CD4-positive, alpha-beta memory T cell (primary cell): ENCODE measurements at regions not wholly inside any gene's neighbourhood (a gene's known extent, or its start where the extent isn't known, plus 50 kb on each side); places are given as distances from the start of the nearest gene placed in this dataset.

Experiments
- CTCF ChIA-PET: fragments of 350-600 bp; sonication (Branson Sonifier 250); formaldehyde crosslinking; loops from one replicate; lab custom pipeline; 2021; ENCODE audit warnings: inconsistent platforms; ENCODE audit not compliant: partially characterized antibody; lab: Charles Lee
- POLR2A ChIA-PET: fragments of 350-600 bp; sonication (Branson Sonifier 250); formaldehyde crosslinking; loops from one replicate; lab custom pipeline; 2021; ENCODE audit not compliant: partially characterized antibody; lab: Charles Lee
- DNase-seq, 5 donors: peaks; one replicate each; pipeline versions ENCODE4 v3.0.0 to v3.0.0-alpha.2; 2020 to 2022; ENCODE audit warnings: mixed read lengths in 1 of 5
- H3K27ac ChIP-seq: one replicate; pipeline ENCODE4 v1.7.0; 2013; ENCODE audit warnings: low read depth, low read length
- H3K27me3 ChIP-seq: 2 replicates; pipeline ENCODE4 v1.7.0; 2013; ENCODE audit warnings: mild to moderate bottlenecking, low read length, moderate library complexity; ENCODE audit not compliant: insufficient read depth
- H3K36me3 ChIP-seq: 2 replicates; pipeline ENCODE4 v1.7.0; 2013; ENCODE audit warnings: mild to moderate bottlenecking, low read length, moderate library complexity; ENCODE audit not compliant: insufficient read depth
- H3K4me1 ChIP-seq: 2 replicates; pipeline ENCODE4 v1.7.0; 2013; ENCODE audit warnings: mild to moderate bottlenecking, low read length, moderate library complexity; ENCODE audit not compliant: insufficient read depth
- H3K4me3 ChIP-seq, 2 donors: one replicate each; pipeline ENCODE4 v1.7.0; 2013; ENCODE audit warnings: low read length in 2 of 2, mild to moderate bottlenecking in 1 of 2
- H3K9me3 ChIP-seq, 2 donors: one replicate each; pipeline ENCODE4 v1.7.0; 2013; ENCODE audit warnings: low read length in 2 of 2, control low read depth in 1 of 2; ENCODE audit not compliant: control insufficient read depth in 1 of 2
- H3K27ac Mint-ChIP-seq, 7 donors: one replicate each; pipeline ENCODE4 v1.8.0; 2020 to 2021; ENCODE audit warnings: mixed read lengths in 7 of 7, mild to moderate bottlenecking in 6 of 7, inconsistent platforms in 3 of 7, moderate library complexity in 3 of 7
- H3K27me3 Mint-ChIP-seq, 2 donors: one replicate each; pipeline ENCODE4 v1.8.0; 2020 to 2021; ENCODE audit warnings: mixed read lengths in 2 of 2
- H3K36me3 Mint-ChIP-seq, 2 donors: one replicate each; pipeline ENCODE4 v1.8.0; 2020 to 2021; ENCODE audit warnings: mixed read lengths in 2 of 2, inconsistent platforms in 1 of 2, mild to moderate bottlenecking in 1 of 2
- H3K4me1 Mint-ChIP-seq, 4 donors: one replicate each; pipeline ENCODE4 v1.8.0; 2020 to 2021; ENCODE audit warnings: mixed read lengths in 4 of 4, mild to moderate bottlenecking in 1 of 4
- H3K4me3 Mint-ChIP-seq, 8 donors: one replicate each; pipeline ENCODE4 v1.8.0; 2020 to 2021; ENCODE audit warnings: mixed read lengths in 8 of 8, mild to moderate bottlenecking in 7 of 8, moderate library complexity in 6 of 8, inconsistent platforms in 3 of 8
- H3K9me3 Mint-ChIP-seq, 8 donors: one replicate each; pipeline ENCODE4 v1.8.0; 2020 to 2021; ENCODE audit warnings: mixed read lengths in 8 of 8, mild to moderate bottlenecking in 5 of 8, inconsistent platforms in 3 of 8, moderate library complexity in 1 of 8
- intact Hi-C: fragments of 100-400 bp; cut with micrococcal nuclease; formaldehyde crosslinking; loops from one replicate; pipeline ENCODE4 v1.15.1; 2023

- ChIA-PET CTCF (no interaction called here), POLR2A (no interaction called here)
- Histone ChIP-seq H3K4me1 (no peaks in the 10 kb centered on the region), H3K4me3 (no peak overlapping the region), H3K27ac (no peak overlapping the region), H3K9me3 (no peaks in the 10 kb centered on the region), H3K27me3 (no peaks in the 10 kb centered on the region), H3K36me3 (no peaks in the 10 kb centered on the region)
- no peaks in the 10 kb centered on the region for H3K4me1 Mint-ChIP-seq
- no peaks in the 10 kb centered on the region for H3K36me3 Mint-ChIP-seq
- H3K27ac Mint-ChIP-seq, result no peak overlapping the region
- no peak for DNase-seq
- intact Hi-C loops, result no loop called here
- H3K4me3 Mint-ChIP-seq, result no peak overlapping the region
- H3K9me3 Mint-ChIP-seq, result no peaks in the 10 kb centered on the region
- H3K27me3 Mint-ChIP-seq, result peaks cover 11 to 15% of the 10 kb centered on the region in 2 donors
Observed at GRCh38 chr20:63132131-63132714, 83.7 kb downstream of the YTHDF1 start.

GRCh38 chr20:63130658-63131577 lies 85.0 kb downstream of the YTHDF1 start:
- no peaks in the 10 kb centered on the region for H3K36me3 Mint-ChIP-seq
- Histone ChIP-seq H3K4me1 (no peaks in the 10 kb centered on the region), H3K27me3 (no peaks in the 10 kb centered on the region), H3K27ac (no peak overlapping the region), H3K36me3 (no peaks in the 10 kb centered on the region), H3K9me3 (no peaks in the 10 kb centered on the region), H3K4me3 (no peak overlapping the region)
- peaks cover 14 to 15% of the 10 kb centered on the region in 2 donors for H3K27me3 Mint-ChIP-seq
- no peak overlapping the region for H3K4me3 Mint-ChIP-seq
- no peaks in the 10 kb centered on the region for H3K9me3 Mint-ChIP-seq
- intact Hi-C loops, result no loop called here
- H3K27ac Mint-ChIP-seq, result no peak overlapping the region
- no peaks in the 10 kb centered on the region for H3K4me1 Mint-ChIP-seq
- CTCF ChIA-PET, result no interaction called here
- no peak for DNase-seq
- POLR2A ChIA-PET, result no interaction called here

GRCh38 chr20:63129991-63130657 lies 85.8 kb downstream of the YTHDF1 start:
- H3K4me1 Mint-ChIP-seq, result no peaks in the 10 kb centered on the region

GRCh38 chr20:63129376-63129965 lies 86.5 kb downstream of the YTHDF1 start:
- Mint-ChIP-seq H3K36me3 (no peaks in the 10 kb centered on the region), H3K4me3 (no peak overlapping the region), H3K9me3 (no peaks in the 10 kb centered on the region), H3K27me3 (peaks cover 18 to 22% of the 10 kb centered on the region in 2 donors), H3K27ac (no peak overlapping the region), H3K4me1 (no peaks in the 10 kb centered on the region)
- intact Hi-C loops, result no loop called here
- no peak for DNase-seq
- POLR2A ChIA-PET, result no interaction called here
- Histone ChIP-seq H3K36me3 (no peaks in the 10 kb centered on the region), H3K4me1 (no peaks in the 10 kb centered on the region), H3K27me3 (no peaks in the 10 kb centered on the region), H3K4me3 (no peak overlapping the region), H3K27ac (no peak overlapping the region), H3K9me3 (no peaks in the 10 kb centered on the region)
- CTCF ChIA-PET, result no interaction called here

More at GRCh38 chr20:63129991-63130657, 85.8 kb downstream of the YTHDF1 start:
- CTCF ChIA-PET, result no interaction called here
- peaks cover 18 to 20% of the 10 kb centered on the region in 2 donors for H3K27me3 Mint-ChIP-seq
- no peaks in the 10 kb centered on the region for H3K9me3 ChIP-seq
- DNase-seq, result no peak
- H3K4me3 Mint-ChIP-seq, result no peak overlapping the region
- H3K27ac ChIP-seq, result no peak overlapping the region
- H3K4me3 ChIP-seq, result no peak overlapping the region
- no peaks in the 10 kb centered on the region for H3K36me3 ChIP-seq
- POLR2A ChIA-PET, result no interaction called here
- H3K27me3 ChIP-seq, result no peaks in the 10 kb centered on the region
- no peaks in the 10 kb centered on the region for H3K36me3 Mint-ChIP-seq
- intact Hi-C loops, result no loop called here
- H3K27ac Mint-ChIP-seq, result no peak overlapping the region
- no peaks in the 10 kb centered on the region for H3K9me3 Mint-ChIP-seq
- H3K4me1 ChIP-seq, result no peaks in the 10 kb centered on the region

- Histone ChIP-seq H3K27ac (no peak overlapping the region), H3K9me3 (no peaks in the 10 kb centered on the region), H3K27me3 (no peaks in the 10 kb centered on the region), H3K36me3 (no peaks in the 10 kb centered on the region), H3K4me3 (no peak overlapping the region), H3K4me1 (no peaks in the 10 kb centered on the region)
- DNase-seq, result no peak
- Mint-ChIP-seq H3K27me3 (peaks cover 18 to 22% of the 10 kb centered on the region in 2 donors), H3K27ac (no peak overlapping the region), H3K4me1 (no peaks in the 10 kb centered on the region), H3K9me3 (no peaks in the 10 kb centered on the region), H3K36me3 (no peaks in the 10 kb centered on the region), H3K4me3 (no peak overlapping the region)
- ChIA-PET CTCF (no interaction called here), POLR2A (no interaction called here)
- intact Hi-C loops, result no loop called here
Observed at GRCh38 chr20:63128956-63129355, 87.0 kb downstream of the YTHDF1 start.

- no peak overlapping the region for H3K27ac Mint-ChIP-seq
- H3K9me3 Mint-ChIP-seq, result no peaks in the 10 kb centered on the region
- CTCF ChIA-PET, result no interaction called here
- no peak for DNase-seq
- H3K4me1 ChIP-seq, result no peaks in the 10 kb centered on the region
- H3K4me3 ChIP-seq, result no peak overlapping the region
- H3K4me1 Mint-ChIP-seq, result no peaks in the 10 kb centered on the region
- H3K27me3 Mint-ChIP-seq, result peaks cover 17 to 22% of the 10 kb centered on the region in 2 donors
- H3K27ac ChIP-seq, result no peak overlapping the region
- intact Hi-C loops, result no loop called here
- H3K36me3 Mint-ChIP-seq, result no peaks in the 10 kb centered on the region
- POLR2A ChIA-PET, result no interaction called here
- H3K36me3 ChIP-seq, result no peaks in the 10 kb centered on the region
- no peak overlapping the region for H3K4me3 Mint-ChIP-seq
- H3K27me3 ChIP-seq, result no peaks in the 10 kb centered on the region
- no peaks in the 10 kb centered on the region for H3K9me3 ChIP-seq
Observed at GRCh38 chr20:63128367-63128766, 87.6 kb downstream of the YTHDF1 start.

- H3K36me3 Mint-ChIP-seq, result no peaks in the 10 kb centered on the region
- H3K4me3 Mint-ChIP-seq, result no peak overlapping the region
- DNase-seq, result no peak
- Histone ChIP-seq H3K4me1 (no peaks in the 10 kb centered on the region), H3K4me3 (no peak overlapping the region), H3K36me3 (no peaks in the 10 kb centered on the region), H3K27ac (no peak overlapping the region), H3K9me3 (no peaks in the 10 kb centered on the region), H3K27me3 (no peaks in the 10 kb centered on the region)
- H3K4me1 Mint-ChIP-seq, result no peaks in the 10 kb centered on the region
- CTCF ChIA-PET, result no interaction called here
- H3K27ac Mint-ChIP-seq, result no peak overlapping the region
- H3K9me3 Mint-ChIP-seq, result no peaks in the 10 kb centered on the region
- POLR2A ChIA-PET, result no interaction called here
- intact Hi-C loops, result no loop called here
- H3K27me3 Mint-ChIP-seq, result peaks cover 17 to 22% of the 10 kb centered on the region in 2 donors
Observed at GRCh38 chr20:63127700-63128364, 88.1 kb downstream of the YTHDF1 start.
